Hippocampal formation (tissue), 2 donors: ENCODE measurements at regions not wholly inside any gene's neighbourhood (a gene's known extent, or its start where the extent isn't known, plus 50 kb on each side); places are given as distances from the start of the nearest gene placed in this dataset.
"Not testable (repeated sequence)": the region's sequence is repeated elsewhere in the genome, so short reads cannot be mapped to it uniquely, and the experiment has no call there.

Experiments
- DNase-seq, 2 donors: peaks; one replicate each; lab custom pipeline; 2025; lab: John Stamatoyannopoulos, UW

DNA sequence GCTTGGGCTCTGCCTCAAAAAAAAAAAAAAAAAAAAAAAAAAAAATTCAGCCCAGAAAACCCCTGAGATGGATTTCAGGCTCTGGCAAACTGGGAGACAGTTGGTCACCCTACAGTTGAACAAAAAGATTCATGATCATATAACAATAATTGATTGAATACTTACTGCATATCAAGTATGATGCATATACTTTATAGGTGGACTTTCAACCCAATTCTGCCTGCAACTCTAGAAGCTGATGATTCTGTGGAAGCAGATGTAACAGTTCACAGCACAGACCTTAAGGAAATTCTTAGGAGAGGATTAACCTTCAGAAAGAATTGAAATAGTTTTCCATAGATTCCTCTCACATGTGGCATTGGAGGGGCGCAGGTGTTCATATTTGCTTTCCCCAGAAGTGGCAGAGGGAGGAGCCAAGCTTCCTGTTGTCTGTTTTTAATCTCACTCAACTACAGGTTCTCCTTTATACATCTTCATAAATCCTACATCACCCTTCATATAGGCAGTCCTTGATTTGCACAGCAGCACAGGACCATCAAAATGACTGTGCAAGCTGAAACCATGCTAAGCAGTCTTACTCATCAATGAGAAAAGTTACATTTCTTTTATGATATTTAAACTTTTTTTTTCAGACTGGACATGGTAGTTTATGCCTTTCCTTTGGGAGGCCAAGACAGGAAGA, 149.4 kb upstream of the KLF3 start:
- no peak for DNase-seq

DNA sequence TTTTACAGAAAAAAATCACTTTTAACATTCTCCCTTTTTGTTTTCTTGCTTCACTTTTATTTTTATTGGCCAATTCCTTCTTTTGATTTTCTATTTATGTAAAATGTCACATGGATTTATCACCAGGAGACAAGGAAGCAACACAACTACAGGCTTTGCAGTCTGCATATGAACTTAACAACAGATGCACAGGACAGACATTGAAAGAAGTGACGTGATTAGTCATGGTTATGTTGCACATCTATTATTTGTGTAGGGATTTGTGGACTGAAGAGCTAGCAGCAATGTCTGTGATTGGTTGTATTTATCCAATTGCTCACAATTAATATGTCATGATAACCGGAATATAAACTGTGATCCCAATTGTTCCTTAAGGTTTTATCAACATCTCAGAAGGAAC, 147.8 kb upstream of the KLF3 start:
- no peak for DNase-seq

DNA sequence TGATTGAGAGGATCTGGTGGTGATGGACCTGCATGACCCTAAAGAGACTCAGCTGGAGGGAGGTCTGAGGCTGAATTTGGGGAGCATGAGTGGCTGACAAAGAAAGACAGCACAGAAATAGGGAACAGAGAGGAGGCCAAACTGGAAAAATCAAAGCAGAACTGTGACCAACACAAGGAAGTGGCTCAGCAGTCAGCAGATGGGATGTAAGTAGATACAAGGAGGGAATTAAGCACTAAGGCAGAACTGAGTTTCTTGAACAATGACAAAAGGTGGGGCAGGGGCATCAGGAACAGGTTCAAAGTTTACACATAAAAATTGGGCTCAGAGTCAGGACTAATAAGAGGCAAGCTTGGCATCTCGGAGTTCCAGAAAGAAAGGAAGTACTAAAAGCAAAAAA, 144.3 kb upstream of the KLF3 start:
- no peak for DNase-seq

DNA sequence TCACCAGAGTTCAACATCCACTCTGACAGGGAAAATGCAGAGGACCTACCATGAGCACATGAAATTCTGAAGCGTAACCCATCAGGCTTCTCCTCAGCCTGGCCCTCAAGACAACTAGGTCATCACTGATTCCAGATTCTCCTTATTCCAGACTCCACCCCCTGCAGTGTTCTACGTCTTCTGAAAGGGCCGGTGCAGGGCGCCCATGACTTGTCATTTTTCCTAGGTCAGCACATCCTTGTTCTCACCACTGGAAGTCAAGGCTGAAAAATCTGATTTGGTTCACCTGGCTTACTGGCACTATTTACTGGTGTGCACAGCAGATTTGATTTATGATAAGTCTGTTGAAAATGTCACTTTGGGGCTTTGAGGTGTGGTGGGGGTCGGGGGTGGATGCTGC, 140.9 kb upstream of the KLF3 start:
- DNase-seq = no peak

DNA sequence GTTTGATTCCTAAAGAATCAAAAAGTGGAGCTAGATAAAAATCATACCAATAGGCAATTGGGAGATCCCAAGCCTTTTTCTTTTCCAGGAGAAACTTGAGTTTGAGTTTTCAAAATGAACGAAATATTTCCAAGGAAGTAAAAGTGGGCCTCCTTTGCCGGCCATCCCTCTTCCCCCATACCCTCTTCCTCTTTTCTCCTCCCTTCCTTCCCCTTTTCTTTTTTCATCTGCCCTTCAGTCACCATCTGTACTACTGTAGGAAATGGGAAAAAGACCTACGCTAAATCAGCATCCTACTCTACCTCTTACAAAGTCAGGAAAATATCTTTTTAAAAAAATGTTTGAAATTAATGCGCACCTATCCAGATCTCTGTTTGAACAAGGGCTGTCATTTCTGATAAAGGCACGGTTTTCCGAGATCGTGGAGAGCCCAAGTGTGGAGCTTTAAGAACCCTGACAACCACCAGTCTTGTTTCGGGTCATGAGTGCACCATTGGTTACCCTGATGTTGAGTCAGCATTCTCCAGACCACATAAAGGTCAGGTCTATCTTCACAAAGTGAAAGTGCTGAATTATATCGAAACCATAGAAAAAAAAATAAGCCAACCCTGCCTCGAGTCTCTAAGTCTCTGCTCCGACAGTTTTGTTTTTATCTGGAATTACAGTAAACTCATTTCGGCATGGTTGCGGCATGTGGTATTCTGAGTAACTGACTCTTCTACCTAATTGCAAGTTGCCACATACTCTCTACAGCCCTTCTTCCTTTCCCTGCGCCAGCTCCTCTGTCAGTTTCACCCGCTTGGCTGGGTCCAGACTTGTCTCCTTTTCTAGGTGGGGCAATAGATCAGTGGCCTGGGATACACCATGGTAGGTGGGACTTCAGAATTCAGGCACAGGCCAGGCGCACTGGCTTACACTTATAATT, 140.2 kb upstream of the KLF3 start:
- no peak for DNase-seq

DNA sequence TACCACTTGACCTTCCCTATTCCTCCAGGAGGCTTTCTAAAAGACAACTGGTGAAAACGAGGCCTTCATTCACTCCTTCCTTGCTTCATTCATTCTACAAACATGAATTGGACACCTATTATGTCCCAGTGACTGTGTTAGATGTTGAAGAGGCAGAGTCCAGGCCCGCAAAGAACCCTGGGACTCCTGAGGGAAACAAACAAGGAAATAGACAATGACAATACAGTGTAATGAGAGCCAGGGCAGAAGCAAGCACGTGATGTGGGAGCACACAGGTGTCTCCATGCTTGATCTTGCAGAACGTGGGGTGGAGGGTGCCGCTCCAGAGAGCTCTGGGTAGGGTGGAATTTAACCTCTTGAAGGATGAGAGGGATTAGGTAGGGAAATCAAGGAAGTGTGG, 137.6 kb upstream of the KLF3 start:
- no peak for DNase-seq

DNA sequence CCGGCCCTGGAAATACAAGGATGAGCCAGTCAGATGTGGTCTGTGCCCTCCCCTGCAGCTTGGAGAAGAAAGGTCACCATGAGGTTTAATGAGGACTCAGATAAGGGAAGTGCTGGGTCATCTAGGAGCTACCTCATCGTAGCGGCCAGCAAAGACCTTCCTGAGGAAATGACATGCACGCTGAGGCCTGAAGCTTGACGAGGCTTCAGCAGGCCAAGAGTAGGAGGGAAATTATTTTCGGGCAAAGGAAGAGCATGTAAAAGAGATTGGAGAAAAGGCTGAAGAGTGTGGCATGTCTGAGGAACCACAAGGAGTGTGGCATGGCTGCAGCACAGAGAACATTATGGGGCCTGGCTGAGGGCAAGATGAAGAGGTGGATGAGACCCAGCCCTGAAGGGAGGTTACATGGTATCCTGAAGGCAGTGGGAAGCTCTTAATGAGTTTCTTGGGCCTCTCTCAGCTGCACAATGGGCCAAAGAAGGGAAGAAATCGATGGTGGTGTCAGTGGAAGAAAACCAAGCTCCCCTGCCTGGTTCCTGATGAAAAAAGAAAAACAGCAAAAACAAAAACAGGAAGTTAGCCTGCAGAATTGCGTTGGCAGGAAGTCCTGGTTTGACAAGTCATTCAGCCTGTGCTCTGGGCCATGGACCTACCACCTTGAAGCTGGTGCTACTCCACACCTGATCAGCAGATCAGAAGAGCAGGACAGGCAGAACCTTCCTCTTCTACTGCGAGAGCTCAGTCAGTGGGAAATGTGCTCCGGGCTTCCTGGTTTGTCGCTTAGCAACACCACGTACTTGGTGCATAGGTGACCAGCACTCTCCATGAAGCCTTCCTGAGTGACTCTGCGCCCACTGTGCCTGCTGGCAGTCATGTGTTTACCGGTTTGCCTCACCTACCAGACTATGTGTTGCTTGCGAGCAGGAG, 134.5 kb upstream of the KLF3 start:
- DNase-seq = no peak

DNA sequence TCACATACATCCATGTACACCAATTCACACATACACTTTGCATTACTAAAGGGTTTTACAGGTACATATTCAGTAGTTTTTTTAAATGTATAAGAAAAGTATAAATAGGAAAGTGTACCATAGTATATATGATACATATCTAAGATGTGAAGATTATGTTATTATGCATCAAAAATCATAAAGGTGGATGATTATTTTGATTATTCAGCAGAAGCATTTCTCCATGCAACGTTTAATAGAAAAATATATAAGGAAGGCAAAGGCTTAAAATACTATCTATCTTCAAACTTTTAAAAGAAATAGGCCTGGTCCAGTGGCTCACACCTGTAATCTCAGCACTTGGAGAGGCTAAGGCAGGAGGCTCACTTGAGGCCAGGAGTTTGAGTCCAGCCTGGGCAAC, 133.5 kb upstream of the KLF3 start:
- DNase-seq = no peak

DNA sequence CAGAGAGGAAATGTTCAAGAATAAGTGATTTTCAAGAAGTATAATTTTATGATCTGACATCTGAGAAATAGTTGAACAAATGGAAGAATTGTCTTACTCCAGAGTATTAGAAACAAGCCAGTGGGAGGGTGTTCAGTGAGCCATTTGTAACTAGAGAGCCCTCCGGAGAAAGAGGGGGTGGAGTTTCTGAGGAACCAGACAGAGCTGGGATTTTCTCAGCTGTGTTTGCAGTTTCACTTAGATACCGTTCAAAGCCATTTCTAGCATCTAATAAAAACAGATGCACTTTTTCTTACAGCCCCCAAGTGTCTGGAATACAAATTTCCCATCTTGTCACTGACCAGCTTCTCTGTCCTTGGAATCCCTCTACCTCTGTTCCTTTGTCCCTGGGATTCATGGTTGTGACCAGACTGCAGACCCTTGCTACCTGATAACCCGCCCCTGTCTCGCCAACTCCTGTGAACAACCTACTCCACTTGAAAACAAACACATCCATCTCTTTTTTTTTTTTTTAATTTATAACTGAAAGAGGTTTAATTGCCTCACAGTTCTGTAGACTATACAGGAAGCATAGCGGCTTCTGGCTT, 132.8 kb upstream of the KLF3 start:
- no peak for DNase-seq

DNA sequence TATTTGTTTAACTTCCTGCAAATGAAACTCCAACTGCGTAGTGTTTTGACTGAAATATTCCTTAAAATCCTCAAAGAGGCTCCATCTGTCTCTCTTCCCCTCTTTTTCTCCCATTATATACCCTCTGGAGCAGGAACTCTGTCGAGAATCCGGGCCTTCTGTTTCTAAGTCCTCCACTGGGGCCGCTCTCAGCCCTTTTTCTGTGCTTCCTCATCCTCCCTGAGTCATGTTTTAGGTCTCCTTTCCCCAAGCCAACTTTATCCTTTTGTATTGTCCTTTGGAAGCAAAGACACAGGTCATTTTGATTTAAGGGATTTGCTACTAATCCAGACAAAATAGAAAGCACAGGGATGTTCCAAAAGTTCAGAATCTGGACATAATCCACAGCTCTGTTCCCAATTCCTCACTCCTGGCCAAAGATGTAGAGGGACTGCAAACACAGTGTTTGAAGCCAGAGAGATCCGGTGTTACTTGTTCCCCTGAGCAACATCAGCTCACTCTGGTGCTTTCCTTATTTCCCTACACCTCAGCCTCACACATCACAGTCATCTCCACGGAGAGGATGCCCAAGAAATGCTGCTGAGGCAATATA, 131.0 kb upstream of the KLF3 start:
- DNase-seq = no peak

DNA sequence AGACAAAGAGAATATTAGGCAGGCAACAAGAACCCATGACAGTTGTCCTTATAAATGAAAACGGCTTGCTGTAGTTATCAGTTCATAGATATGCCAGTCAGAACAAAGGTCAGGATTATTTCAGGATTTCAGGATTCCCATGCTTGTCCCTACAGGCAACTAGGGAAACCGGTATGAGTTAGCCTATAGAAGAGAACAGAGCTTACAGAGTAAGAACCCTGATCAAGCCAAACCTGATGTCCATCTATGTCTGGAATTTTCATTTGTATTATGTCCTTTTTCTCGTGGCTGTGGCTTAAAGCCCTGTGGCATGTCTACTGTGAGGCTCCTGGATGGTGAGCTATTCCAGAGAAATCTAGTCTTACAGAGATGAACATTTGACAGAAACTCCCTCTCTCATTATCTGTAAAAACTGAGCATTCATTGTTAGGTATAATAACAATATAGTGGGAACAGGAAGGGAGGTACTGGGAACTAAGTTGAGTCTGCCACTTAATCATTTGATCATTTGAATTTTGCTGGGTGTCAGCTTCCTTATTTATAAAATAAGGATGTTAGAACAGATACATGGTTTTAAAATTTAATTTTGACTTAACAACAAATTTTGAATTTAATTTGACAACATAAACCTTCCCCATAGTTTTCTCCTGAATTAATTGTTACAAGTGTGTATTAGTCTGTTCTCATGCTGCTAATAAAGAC, 129.5 kb upstream of the KLF3 start:
- DNase-seq = no peak

DNA sequence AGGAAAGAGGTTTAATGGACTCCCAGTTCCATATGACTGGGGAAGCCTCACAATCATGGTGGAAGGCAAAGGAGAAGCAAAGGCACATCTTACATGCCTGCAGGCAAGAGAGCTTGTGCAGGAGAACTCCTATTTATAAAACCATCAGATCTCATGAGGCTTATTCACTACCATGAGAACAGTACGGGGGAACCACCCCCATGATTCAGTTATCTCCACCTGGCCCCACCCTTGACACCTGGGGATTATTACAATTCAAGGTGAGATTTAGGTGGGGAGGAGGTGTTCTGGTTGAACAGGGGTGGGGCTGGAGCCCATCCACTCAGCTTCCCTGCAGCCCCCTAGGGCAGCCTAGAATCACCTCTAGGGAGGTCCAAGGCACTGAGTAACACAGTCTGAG, 128.9 kb upstream of the KLF3 start:
- not testable (repeated sequence) for DNase-seq

DNA sequence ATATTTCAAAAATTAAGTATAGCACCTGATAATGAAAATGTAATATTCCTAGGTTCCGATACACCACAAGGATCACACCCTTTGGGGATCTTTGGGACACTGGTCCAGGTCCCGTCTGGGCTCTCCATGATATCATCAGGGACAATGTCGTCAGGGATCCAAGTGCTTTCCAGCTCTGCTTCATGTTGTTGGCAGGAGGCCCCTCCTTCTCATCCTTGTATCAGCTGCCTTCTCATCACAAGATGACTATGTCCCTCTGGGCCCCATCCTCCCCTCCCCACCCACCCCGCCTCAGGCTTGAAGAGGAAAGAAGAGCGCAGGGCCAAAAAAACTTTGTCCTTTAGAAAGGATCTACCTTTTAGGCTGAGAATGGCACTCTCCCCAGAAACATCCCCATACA, 128.3 kb upstream of the KLF3 start:
- no peak for DNase-seq

DNA sequence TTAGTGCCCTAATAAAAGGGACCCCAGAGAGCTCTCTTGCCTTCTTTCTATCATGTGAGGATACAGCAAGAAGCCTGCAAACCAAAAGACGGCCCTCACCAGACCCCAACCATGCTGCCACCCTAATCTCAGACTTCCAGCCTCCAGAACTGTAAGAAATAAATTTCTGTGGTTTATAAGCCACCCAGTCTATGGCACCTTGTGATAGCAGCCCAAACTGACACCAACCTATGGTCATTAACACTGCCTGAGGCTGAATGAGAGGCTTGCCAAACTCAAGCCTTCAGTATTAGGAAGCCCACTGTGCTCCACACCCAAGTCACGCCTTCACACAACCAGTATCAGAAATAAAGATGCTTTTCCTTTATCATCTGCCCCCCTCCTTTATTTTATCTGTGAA, 127.3 kb upstream of the KLF3 start:
- no peak for DNase-seq

DNA sequence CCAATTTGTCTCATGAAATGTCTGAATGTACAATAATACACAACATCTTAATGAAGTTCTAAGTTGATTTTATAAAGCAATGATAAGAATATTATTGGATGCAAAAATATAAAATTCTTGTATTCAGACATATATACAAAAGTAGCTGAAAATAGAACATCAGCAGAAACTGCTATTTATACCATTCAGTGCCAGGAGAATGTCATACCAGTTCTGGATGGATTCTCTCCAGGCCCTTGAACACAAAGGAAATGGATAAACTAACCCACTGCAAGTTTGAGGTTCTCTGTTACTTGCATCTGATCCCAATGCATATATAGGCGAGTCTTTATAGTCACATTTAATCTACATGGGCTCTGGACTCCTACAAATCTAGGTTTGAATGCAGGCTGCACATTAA, 126.3 kb upstream of the KLF3 start:
- DNase-seq = no peak

DNA sequence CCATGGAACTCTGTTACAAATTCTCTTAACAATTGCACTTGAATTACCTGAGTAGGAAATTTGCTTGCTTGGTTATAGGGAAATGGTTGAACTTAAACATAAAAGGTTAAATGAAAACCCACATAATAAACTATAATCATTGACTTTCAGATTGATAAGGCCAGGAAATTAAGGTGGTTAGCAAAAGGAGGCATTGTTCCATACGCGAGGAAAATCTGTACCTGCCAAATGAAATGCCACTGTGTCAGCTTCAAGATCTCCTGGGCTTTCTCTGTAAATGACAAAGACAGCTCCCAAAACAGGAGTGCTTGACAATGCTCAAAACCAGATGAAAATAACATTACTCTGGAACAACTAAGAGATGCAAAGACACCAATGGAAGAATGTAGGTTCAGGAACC, 125.5 kb upstream of the KLF3 start:
- DNase-seq = no peak

DNA sequence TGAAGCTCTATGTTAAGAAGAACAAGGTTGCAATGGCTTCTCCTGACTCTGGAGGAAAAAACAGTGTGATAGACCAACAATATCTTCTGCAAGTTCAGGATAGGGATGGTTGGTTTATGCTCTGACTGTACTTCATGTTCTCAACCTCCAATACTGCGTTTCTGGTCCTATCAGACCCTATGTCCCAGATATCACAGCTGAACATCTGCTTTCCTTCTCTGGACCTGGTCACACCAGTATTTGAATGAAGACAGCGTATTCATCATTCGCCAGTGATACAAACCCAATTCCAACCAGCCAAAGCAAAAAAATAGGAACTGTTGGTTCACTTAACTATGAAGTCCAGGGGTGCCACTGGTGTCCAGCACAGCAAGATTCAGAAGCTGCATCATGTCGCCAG, 124.5 kb upstream of the KLF3 start:
- no peak for DNase-seq

DNA sequence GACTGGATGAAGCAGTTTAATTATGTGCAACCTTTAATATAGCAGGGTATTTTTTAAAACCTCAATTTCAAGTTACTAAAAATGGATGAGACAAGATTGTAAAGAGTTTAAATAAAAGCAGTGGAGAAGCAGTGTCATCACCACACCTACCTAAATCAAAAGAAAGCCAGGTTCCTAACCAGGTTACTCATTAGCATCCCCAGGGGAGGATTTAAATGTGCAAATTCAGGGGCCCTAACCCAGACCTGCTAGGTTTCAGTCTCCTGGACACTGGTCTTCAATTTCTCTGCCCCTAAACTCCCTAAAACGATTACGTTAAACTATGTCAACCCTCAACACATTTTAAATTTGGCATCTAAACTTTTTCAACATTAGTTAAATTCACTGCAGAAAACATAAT, 116.9 kb upstream of the KLF3 start:
- no peak for DNase-seq

DNA sequence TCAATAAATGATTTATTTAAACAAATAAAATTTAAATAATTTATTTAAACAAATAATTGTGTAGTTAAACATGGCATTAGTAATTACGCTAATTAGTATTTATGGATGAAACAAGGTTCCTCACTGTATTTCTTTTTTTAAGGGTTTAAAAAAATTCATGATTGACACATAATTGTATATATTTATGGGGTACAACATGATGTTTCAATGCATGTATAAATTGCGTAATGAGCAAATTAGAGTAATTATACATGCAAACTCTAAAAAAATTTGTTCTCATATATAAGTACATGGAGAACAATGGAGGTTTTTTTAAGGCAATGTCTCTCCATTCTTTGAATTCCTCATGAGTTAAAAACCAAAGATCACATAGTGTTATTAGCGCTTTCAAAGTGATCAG, 115.7 kb upstream of the KLF3 start:
- DNase-seq = no peak

DNA sequence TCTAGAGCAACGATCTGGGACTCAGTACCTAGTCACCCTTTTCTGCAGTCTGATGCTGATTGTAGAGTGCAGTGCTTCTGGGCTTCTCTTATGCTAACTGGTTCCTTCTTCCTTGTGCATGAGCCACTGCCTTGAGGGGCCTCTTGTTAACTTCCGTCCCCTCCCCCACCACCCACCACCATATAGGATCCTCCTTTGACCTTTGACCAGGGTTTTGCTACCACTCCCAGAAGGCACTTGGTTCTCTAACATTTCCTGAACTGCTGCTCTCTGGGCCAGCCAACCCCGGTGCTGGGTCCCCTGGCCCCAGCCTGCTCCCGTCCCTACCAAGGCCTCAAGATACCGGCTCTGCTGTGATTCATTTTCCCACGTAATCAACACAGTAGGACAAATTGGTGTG, 104.6 kb upstream of the KLF3 start:
- no peak for DNase-seq

DNA sequence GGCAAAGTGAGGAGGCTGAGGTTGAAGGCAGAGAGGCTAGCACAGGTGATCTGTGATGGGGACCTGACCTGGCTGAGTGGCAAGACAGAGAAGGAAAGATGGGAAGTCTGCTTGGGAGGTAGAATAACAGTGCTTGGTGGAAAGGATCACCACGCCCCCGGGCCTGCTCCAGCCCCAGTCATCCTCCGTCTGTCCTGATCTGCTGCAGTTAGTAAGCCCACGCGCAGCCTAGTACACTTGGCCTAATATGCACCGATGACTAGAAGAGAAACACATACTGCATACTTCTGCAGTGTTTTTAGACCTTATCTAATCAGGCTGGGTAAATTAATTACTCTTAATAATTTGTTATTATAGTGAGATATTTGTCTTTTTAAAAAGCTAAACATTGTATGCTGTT, 103.7 kb upstream of the KLF3 start:
- DNase-seq = no peak
